Transverse colon (tissue), 4 donors: ENCODE measurements at regions not wholly inside any gene's neighbourhood (a gene's known extent, or its start where the extent isn't known, plus 50 kb on each side); places are given as distances from the start of the nearest gene placed in this dataset.

Experiments
- DNase-seq: peaks from one replicate; pipeline ENCODE4 v3.0.0-alpha.2; 2019
- H3K27ac ChIP-seq, 4 donors: fragments of 200-600 bp; sonication (generic); 2 replicates each; pipeline ENCODE4 v1.5.1; 2016 to 2018; ENCODE audit warnings: inconsistent platforms in 4 of 4
- H3K27me3 ChIP-seq: fragments of 200-600 bp; sonication (generic); 2 replicates; pipeline ENCODE4 v1.5.1; 2017; ENCODE audit warnings: inconsistent platforms
- H3K36me3 ChIP-seq, 4 donors: fragments of 200-600 bp; sonication (generic); 2 replicates each; pipeline ENCODE4 v1.5.1; 2017 to 2019; ENCODE audit warnings: inconsistent platforms in 4 of 4
- H3K4me1 ChIP-seq, 4 donors: fragments of 200-600 bp; sonication (generic); 2 replicates each; pipeline ENCODE4 v1.5.1; 2017 to 2020; ENCODE audit warnings: inconsistent platforms in 4 of 4
- H3K4me3 ChIP-seq, 4 donors: fragments of 200-600 bp; sonication (generic); 1 replicate in 1 of 4; 2 replicates in 3 of 4; pipeline versions ENCODE4 v1.5.1 to v1.6.1; 2017 to 2019; ENCODE audit warnings: inconsistent platforms in 4 of 4
- H3K9me3 ChIP-seq, 2 donors: fragments of 200-600 bp; sonication (generic); 2 replicates each; pipeline ENCODE4 v1.5.1; 2017 to 2019; ENCODE audit warnings: inconsistent platforms in 2 of 2
- CTCF ChIP-seq, 5 experiments: fragments of 200-600 bp in 3 of 5; fragments of 450-650 bp in 2 of 5; sonication (generic) in 3 of 5; IDR thresholded peaks; 1 replicate in 2 of 5; 2 replicates in 3 of 5; pipeline ENCODE4 v1.5.1; 2016 to 2017; ENCODE audit warnings: antibody characterized with exemption in 5 of 5, inconsistent platforms in 3 of 5, mild to moderate bottlenecking in 2 of 5, moderate library complexity in 1 of 5
- EP300 ChIP-seq: sonication (generic); formaldehyde crosslinking; IDR thresholded peaks from one replicate; pipeline ENCODE4 v1.6.1; 2017; ENCODE audit warnings: antibody characterized with exemption, low read depth
- POLR2A ChIP-seq: fragments of 450-650 bp; IDR thresholded peaks from one replicate; pipeline ENCODE4 v1.6.1; 2016; ENCODE audit warnings: antibody characterized with exemption, mild to moderate bottlenecking, moderate library complexity
- POLR2AphosphoS5 ChIP-seq, 3 donors: sonication (generic); formaldehyde crosslinking; IDR thresholded peaks; one replicate each; pipeline ENCODE4 v1.6.1; 2016; ENCODE audit warnings: antibody characterized with exemption in 3 of 3
- WGBS, 2 donors: methylation state at CpG; one replicate each; pipeline ENCODE4 v1.1.5; 2018; ENCODE audit warnings: low coverage in 1 of 2; 5-methylcytosine and 5-hydroxymethylcytosine counted together
- in situ Hi-C, 4 donors: fragments of 200-750 bp; cut with MboI; loops; one replicate each; pipeline versions ENCODE4 v1.15.0 to v1.15.1; 2017; ENCODE audit warnings: low sequenced_read_pairs in 3 of 4, low pct_ligation_motif_present in 1 of 4, low pct_unique_long_range_greater_than_20kb in 1 of 4
- intact Hi-C: fragments of 100-400 bp; cut with DNase I; formaldehyde crosslinking; loops from one replicate; pipeline ENCODE4 v1.15.1; 2023; ENCODE audit warnings: low total_unique reads

GRCh38 chr2:147017951-147018645 lies 826.7 kb upstream of the ACVR2A start:
- intact Hi-C loops (loop anchor here (10.0 kb wide), 1 partner anchor 183 kb away; no protein-coding TSS in a partner anchor), in situ Hi-C loops (no loop called here)
- no peaks in the 10 kb centered on the region for H3K36me3 ChIP-seq
- DNase-seq: no peak
- no peak overlapping the region for H3K4me3 ChIP-seq
- H3K4me1 ChIP-seq: no peaks in the 10 kb centered on the region
- TF ChIP-seq EP300: no peak
- no peak for TF ChIP-seq POLR2A
- TF ChIP-seq POLR2AphosphoS5 (IDR thresholded peaks at IDR 0.05): no peak
- no peak for TF ChIP-seq CTCF (IDR thresholded peaks at IDR 0.05)
- H3K27me3 ChIP-seq: no peaks in the 10 kb centered on the region
- H3K9me3 ChIP-seq: peaks cover 6 to 9% of the 10 kb centered on the region in 2 donors
- no peak overlapping the region for H3K27ac ChIP-seq
- 82 to 100% methylated on average over 4 to 6 of the region's 6 CpGs for WGBS, 2 donors

- TF ChIP-seq POLR2AphosphoS5 (IDR thresholded peaks at IDR 0.05): no peak
- no peak for TF ChIP-seq POLR2A
- TF ChIP-seq EP300: no peak
- TF ChIP-seq CTCF (IDR thresholded peaks at IDR 0.05): no peak
- Histone ChIP-seq H3K9me3 (no peaks in the 10 kb centered on the region), H3K27ac (no peak overlapping the region), H3K36me3 (no peaks in the 10 kb centered on the region), H3K4me1 (no peaks in the 10 kb centered on the region), H3K4me3 (no peak overlapping the region), H3K27me3 (no peaks in the 10 kb centered on the region)
- 63 to 92% methylated on average over 1 of the region's 1 CpG for WGBS, 2 donors
- intact Hi-C loops (loop anchor here (10.0 kb wide), 1 partner anchor 181 kb away; no protein-coding TSS in a partner anchor), in situ Hi-C loops (no loop called here)
- DNase-seq: no peak
These were observed 828.6 kb upstream of the ACVR2A start for GRCh38 chr2:147016181-147016580.

GRCh38 chr2:147015591-147015990 lies 829.2 kb upstream of the ACVR2A start:
- Histone ChIP-seq H3K4me1 (no peaks in the 10 kb centered on the region), H3K36me3 (no peaks in the 10 kb centered on the region), H3K9me3 (no peaks in the 10 kb centered on the region), H3K4me3 (no peak overlapping the region), H3K27me3 (no peaks in the 10 kb centered on the region), H3K27ac (no peak overlapping the region)
- no peak for TF ChIP-seq POLR2AphosphoS5 (IDR thresholded peaks at IDR 0.05)
- no peak for TF ChIP-seq CTCF (IDR thresholded peaks at IDR 0.05)
- TF ChIP-seq POLR2A: no peak
- no peak for TF ChIP-seq EP300
- intact Hi-C loops: loop anchor here (10.0 kb wide), 1 partner anchor 181 kb away; no protein-coding TSS in a partner anchor
- no peak for DNase-seq
- in situ Hi-C loops: no loop called here
- 42 to 43% methylated on average over 1 of the region's 1 CpG for WGBS, 2 donors

- H3K9me3 ChIP-seq: no peaks in the 10 kb centered on the region
- in situ Hi-C loops: no loop called here
- H3K4me3 ChIP-seq: no peak overlapping the region
- DNase-seq: no peak
- intact Hi-C loops: loop anchor here (10.0 kb wide), 1 partner anchor 179 kb away; no protein-coding TSS in a partner anchor
- H3K27me3 ChIP-seq: no peaks in the 10 kb centered on the region
- TF ChIP-seq POLR2AphosphoS5 (IDR thresholded peaks at IDR 0.05) (no peak), POLR2A (no peak), EP300 (no peak), CTCF (IDR thresholded peaks at IDR 0.05) (no peak)
- no peaks in the 10 kb centered on the region for H3K36me3 ChIP-seq
- no peaks in the 10 kb centered on the region for H3K4me1 ChIP-seq
- no peak overlapping the region for H3K27ac ChIP-seq
These were observed 831.0 kb upstream of the ACVR2A start for GRCh38 chr2:147013696-147014392.
